ENCODE measurements at regions not wholly inside any gene's neighbourhood (a gene's known extent, or its start where the extent isn't known, plus 50 kb on each side); places are given as distances from the start of the nearest gene placed in this dataset.
A peak's percentile ranks its signal among the peaks of the same experiment; 100 is the strongest.

GRCh38 chr10:20644421-20644820, 252.7 kb downstream of the NEBL start:
- Mint-ChIP-seq H3K36me3 (ENCODE audit: insufficient read depth) (no peaks in the 10 kb centered on the region), H3K27ac (no peak overlapping the region), H3K27me3 (no peaks in the 10 kb centered on the region), H3K9me3 (peaks cover 9 to 17% of the 10 kb centered on the region in 2 donors), H3K4me1 (ENCODE audit: low read depth in 2 of 2) (no peaks in the 10 kb centered on the region), H3K4me3 (no peak overlapping the region)
- ATAC-seq (replicated peaks) (no peak), DNase-seq (no peak)

DNA sequence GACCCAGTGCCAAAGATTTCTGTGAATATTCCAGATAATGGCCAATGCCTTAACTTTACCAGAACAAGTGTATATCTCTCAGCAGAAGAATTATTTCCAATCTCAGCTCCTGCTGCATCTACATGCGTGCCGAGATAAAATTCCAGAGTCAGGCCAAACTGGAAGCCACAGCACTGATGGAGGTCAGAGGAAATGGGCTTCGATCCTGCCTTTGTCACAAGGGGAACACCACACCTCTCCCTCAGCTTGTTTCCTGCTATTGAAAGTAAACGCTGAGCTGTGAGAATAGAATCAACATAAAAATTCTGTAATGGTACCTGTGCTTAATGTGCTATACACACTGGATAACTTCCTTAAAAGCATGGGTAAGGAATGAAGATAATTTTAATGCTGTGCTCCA, 255.5 kb downstream of the NEBL start:
- Mint-ChIP-seq H3K9me3 (peaks cover 22 to 29% of the 10 kb centered on the region in 2 donors), H3K36me3 (ENCODE audit: insufficient read depth) (no peaks in the 10 kb centered on the region), H3K27me3 (no peaks in the 10 kb centered on the region), H3K27ac (no peak overlapping the region), H3K4me3 (no peak overlapping the region), H3K4me1 (ENCODE audit: low read depth in 2 of 2) (no peaks in the 10 kb centered on the region)
- DNase-seq (no peak), ATAC-seq (replicated peaks) (no peak)

DNA sequence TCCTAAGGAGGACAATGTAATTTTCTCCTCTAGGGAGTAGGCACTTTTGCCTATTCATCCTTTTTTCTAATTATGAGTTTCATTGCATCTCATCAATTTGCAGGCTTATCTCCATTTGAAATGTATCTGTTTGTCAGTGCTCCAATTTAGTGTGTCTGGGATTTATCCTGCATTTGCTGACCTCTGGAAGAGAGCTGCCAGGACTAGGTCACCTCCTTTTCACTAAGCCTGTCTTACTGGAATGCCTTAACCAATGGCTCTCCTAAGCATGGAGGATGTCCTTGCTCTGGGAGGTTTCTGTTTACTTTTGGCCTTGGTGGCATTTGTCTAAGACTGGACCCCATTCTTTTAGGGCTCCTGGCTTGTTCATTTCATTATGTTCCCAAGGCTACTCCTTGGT, 261.5 kb downstream of the NEBL start:
- H3K27me3 Mint-ChIP-seq = no peaks in the 10 kb centered on the region
- H3K4me1 Mint-ChIP-seq (ENCODE audit: low read depth in 2 of 2) = no peaks in the 10 kb centered on the region
- ATAC-seq (replicated peaks) (no peak), DNase-seq (no peak)
- peaks cover 19 to 22% of the 10 kb centered on the region in 2 donors for H3K9me3 Mint-ChIP-seq
- no peak overlapping the region for H3K27ac Mint-ChIP-seq
- H3K36me3 Mint-ChIP-seq (ENCODE audit: insufficient read depth) = no peaks in the 10 kb centered on the region
- H3K4me3 Mint-ChIP-seq = no peak overlapping the region

- Mint-ChIP-seq H3K4me1 (ENCODE audit: low read depth in 2 of 2) (no peaks in the 10 kb centered on the region), H3K36me3 (ENCODE audit: insufficient read depth) (no peaks in the 10 kb centered on the region), H3K27ac (no peak overlapping the region), H3K9me3 (peaks cover 19% of the 10 kb centered on the region in 2 donors), H3K27me3 (no peaks in the 10 kb centered on the region), H3K4me3 (no peak overlapping the region)
- no peak for ATAC-seq (replicated peaks)
- no peak for DNase-seq
Observed at GRCh38 chr10:20634839-20635238, 262.3 kb downstream of the NEBL start.

GRCh38 chr10:20633714-20634113, 263.4 kb downstream of the NEBL start:
- Mint-ChIP-seq H3K27me3 (no peaks in the 10 kb centered on the region), H3K4me1 (ENCODE audit: low read depth in 2 of 2) (no peaks in the 10 kb centered on the region), H3K9me3 (peaks cover 9 to 15% of the 10 kb centered on the region in 2 donors), H3K4me3 (no peak overlapping the region), H3K36me3 (ENCODE audit: insufficient read depth) (no peaks in the 10 kb centered on the region), H3K27ac (no peak overlapping the region)
- DNase-seq (no peak), ATAC-seq (replicated peaks) (no peak)

GRCh38 chr10:20632696-20633095, 264.4 kb downstream of the NEBL start:
- Mint-ChIP-seq H3K4me1 (ENCODE audit: low read depth in 2 of 2) (no peaks in the 10 kb centered on the region), H3K4me3 (no peak overlapping the region), H3K27me3 (no peaks in the 10 kb centered on the region), H3K9me3 (peaks cover 8 to 14% of the 10 kb centered on the region in 2 donors), H3K27ac (no peak overlapping the region), H3K36me3 (ENCODE audit: insufficient read depth) (no peaks in the 10 kb centered on the region)
- ATAC-seq (replicated peaks) = no peak
- DNase-seq = no peak

DNA sequence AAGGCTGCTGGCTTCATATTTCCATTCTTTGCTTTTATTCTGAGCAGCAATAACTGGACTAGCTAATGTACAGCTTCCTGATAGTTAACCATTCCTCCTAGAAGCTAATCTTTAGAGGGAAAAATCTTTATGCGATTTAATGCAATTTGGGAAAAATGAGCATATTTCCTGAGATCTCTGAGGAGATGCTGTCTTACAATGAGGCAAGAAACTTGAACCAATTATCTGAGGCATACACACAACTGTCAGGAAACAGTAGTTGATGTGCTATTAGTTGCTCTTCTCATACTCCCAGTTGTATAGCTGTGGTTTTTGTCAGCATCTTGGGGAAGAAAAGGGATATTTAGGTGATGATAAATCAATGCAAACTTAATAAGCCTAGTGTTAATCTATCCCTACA, 265.9 kb downstream of the NEBL start:
- DNase-seq = no peak
- no peaks in the 10 kb centered on the region for H3K4me1 Mint-ChIP-seq (ENCODE audit: low read depth in 2 of 2)
- no peak overlapping the region for H3K4me3 Mint-ChIP-seq
- H3K27ac Mint-ChIP-seq = no peak overlapping the region
- no peak for ATAC-seq (replicated peaks)
- H3K36me3 Mint-ChIP-seq (ENCODE audit: insufficient read depth) = no peaks in the 10 kb centered on the region
- peaks cover 2 to 5% of the 10 kb centered on the region in 2 donors for H3K9me3 Mint-ChIP-seq
- no peaks in the 10 kb centered on the region for H3K27me3 Mint-ChIP-seq

DNA sequence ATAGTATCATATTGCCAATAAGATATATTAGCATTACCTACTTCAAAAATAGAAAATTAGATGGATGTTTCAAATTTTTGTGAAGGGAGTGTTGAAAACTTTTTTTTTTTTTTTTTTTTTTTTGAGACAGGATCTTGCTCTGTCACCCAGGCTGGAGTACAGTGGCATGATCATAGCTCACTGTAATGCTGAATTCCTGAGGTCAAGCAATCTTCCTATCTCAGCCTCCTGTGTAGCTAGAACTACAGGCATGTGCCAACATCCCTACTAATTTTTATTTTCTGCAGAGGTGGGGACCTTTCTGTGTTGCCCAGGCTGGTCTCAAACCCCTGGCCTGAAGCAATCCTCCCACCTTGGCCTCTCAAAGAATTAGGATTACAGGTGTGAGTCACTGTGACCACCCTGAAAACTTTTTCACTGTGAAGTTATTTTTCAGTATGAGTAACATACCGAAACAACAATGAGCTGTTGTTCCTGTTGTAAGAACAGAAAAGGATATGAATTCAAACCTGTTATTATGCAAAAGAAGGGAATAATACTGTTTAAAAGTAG, 266.9 kb downstream of the NEBL start:
- ATAC-seq (replicated peaks) (no peak), DNase-seq (no peak)
- H3K4me3 Mint-ChIP-seq = no peak overlapping the region
- H3K27ac Mint-ChIP-seq = no peak overlapping the region
- H3K9me3 Mint-ChIP-seq = peaks cover 0 to 6% of the 10 kb centered on the region in 2 donors
- no peaks in the 10 kb centered on the region for H3K27me3 Mint-ChIP-seq
- no peaks in the 10 kb centered on the region for H3K4me1 Mint-ChIP-seq (ENCODE audit: low read depth in 2 of 2)
- no peaks in the 10 kb centered on the region for H3K36me3 Mint-ChIP-seq (ENCODE audit: insufficient read depth)

DNA sequence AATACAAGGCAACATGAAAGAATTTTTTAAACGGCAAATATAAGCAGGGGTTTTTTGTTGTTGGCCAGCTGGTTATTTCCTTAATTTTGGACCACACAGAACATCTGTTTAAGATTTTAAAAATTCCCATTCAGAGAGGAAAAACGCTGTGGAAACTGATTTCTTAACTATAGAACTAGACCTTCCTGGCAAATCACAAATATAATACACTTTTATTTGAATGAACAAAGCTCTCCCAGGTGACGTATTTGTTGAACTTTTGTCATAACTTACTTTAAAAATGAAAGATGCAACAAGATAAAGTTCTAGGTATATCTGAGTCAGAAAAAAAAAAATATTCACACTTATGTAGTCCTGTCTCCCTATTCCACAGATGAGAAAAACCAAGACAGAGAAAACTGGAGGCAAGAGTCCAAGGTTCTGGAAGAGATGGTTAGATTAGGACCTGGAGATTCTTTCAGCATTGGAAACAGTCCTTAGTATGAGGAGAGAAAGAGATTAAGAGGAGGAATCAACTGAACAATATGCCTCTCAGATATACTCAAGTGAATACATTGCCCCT, 269.1 kb downstream of the NEBL start:
- no peak overlapping the region for H3K27ac Mint-ChIP-seq
- no peaks in the 10 kb centered on the region for H3K27me3 Mint-ChIP-seq
- H3K9me3 Mint-ChIP-seq = peaks cover 0 to 7% of the 10 kb centered on the region in 2 donors
- ATAC-seq (replicated peaks) = no peak
- no peaks in the 10 kb centered on the region for H3K36me3 Mint-ChIP-seq (ENCODE audit: insufficient read depth)
- no peak overlapping the region for H3K4me3 Mint-ChIP-seq
- no peak for DNase-seq
- H3K4me1 Mint-ChIP-seq (ENCODE audit: low read depth in 2 of 2) = no peaks in the 10 kb centered on the region

DNA sequence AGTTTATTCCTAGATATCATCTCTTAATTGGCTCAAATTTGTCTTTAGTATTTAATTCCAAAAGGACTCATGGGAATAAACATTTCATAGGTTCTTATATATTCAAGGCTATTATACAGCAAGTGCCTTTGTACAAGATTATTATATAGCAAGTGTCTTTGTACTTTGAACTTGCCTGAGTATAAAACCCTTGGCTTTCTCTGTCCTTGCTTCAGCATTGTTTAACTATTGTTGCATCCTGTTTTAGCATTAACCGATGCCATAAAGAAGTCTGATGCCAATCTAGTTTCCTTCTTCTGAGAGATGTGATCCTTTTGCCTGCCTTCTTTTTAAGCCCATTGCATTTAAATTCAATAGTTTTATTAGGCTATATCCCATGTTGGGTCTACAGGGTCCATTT, 270.0 kb downstream of the NEBL start:
- Mint-ChIP-seq H3K4me3 (no peak overlapping the region), H3K27me3 (no peaks in the 10 kb centered on the region), H3K4me1 (ENCODE audit: low read depth in 2 of 2) (no peaks in the 10 kb centered on the region), H3K27ac (no peak overlapping the region), H3K9me3 (peaks cover 0 to 7% of the 10 kb centered on the region in 2 donors), H3K36me3 (ENCODE audit: insufficient read depth) (no peaks in the 10 kb centered on the region)
- ATAC-seq (replicated peaks) = no peak
- no peak for DNase-seq

GRCh38 chr10:20625868-20626267, 271.2 kb downstream of the NEBL start:
- H3K27ac Mint-ChIP-seq = no peak overlapping the region
- peaks cover 0 to 7% of the 10 kb centered on the region in 2 donors for H3K9me3 Mint-ChIP-seq
- no peaks in the 10 kb centered on the region for H3K27me3 Mint-ChIP-seq
- DNase-seq (no peak), ATAC-seq (replicated peaks) (no peak)
- no peak overlapping the region for H3K4me3 Mint-ChIP-seq
- H3K4me1 Mint-ChIP-seq (ENCODE audit: low read depth in 2 of 2) = no peaks in the 10 kb centered on the region
- no peaks in the 10 kb centered on the region for H3K36me3 Mint-ChIP-seq (ENCODE audit: insufficient read depth)

- no peaks in the 10 kb centered on the region for H3K27me3 Mint-ChIP-seq
- H3K36me3 Mint-ChIP-seq (ENCODE audit: insufficient read depth) = no peaks in the 10 kb centered on the region
- ATAC-seq (replicated peaks) = no peak
- no peak for DNase-seq
- peaks cover 0 to 7% of the 10 kb centered on the region in 2 donors for H3K9me3 Mint-ChIP-seq
- H3K4me3 Mint-ChIP-seq = no peak overlapping the region
- no peak overlapping the region for H3K27ac Mint-ChIP-seq
- H3K4me1 Mint-ChIP-seq (ENCODE audit: low read depth in 2 of 2) = no peaks in the 10 kb centered on the region
Observed at GRCh38 chr10:20624642-20625041, 272.5 kb downstream of the NEBL start.

- no peaks in the 10 kb centered on the region for H3K4me1 Mint-ChIP-seq (ENCODE audit: low read depth in 2 of 2)
- no peak overlapping the region for H3K4me3 Mint-ChIP-seq
- peaks cover 0 to 8% of the 10 kb centered on the region in 2 donors for H3K9me3 Mint-ChIP-seq
- no peak for ATAC-seq (replicated peaks)
- H3K27ac Mint-ChIP-seq = no peak overlapping the region
- H3K36me3 Mint-ChIP-seq (ENCODE audit: insufficient read depth) = no peaks in the 10 kb centered on the region
- no peaks in the 10 kb centered on the region for H3K27me3 Mint-ChIP-seq
- DNase-seq = no peak
Observed at GRCh38 chr10:20623546-20623945, 273.6 kb downstream of the NEBL start.

DNA sequence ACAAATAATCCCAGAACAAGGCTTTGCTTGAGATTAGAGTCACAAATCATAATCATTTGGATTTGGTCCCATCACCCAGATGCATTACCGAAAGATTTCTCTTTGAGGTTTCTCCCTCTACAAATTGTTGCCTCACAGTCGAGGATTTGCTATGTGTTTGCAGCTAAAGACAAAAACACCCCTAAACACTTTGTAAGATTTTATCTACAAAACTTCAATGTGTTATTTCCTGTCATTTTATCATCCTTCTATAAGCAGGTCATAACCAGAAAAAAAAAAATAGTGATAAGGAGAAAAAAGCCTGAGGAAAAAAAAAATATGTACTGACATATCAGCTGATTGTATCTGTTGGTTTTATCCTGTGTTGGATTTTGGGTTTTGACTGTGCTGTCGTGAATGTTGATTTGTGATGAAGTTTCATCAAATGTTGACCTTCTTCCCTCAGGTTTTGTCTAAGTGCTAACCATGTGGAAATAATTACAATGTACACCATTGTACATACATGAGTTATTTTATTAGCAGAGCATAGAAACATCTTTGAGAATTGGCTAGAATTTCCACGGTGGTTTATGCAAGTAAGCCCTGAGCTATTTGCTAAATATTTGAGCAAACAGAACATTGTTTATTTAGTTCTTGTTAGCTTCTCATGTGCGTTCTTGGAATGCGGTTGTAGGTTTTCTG, 274.4 kb downstream of the NEBL start:
- no peak for DNase-seq
- Mint-ChIP-seq H3K27me3 (no peaks in the 10 kb centered on the region), H3K4me1 (ENCODE audit: low read depth in 2 of 2) (no peaks in the 10 kb centered on the region), H3K4me3 (no peak overlapping the region), H3K36me3 (ENCODE audit: insufficient read depth) (no peaks in the 10 kb centered on the region), H3K27ac (no peak overlapping the region), H3K9me3 (peaks cover 0 to 6% of the 10 kb centered on the region in 2 donors)
- peak; percentile 69 for ATAC-seq (replicated peaks)

All from effector memory CD8-positive, alpha-beta T cell (primary cell).